ENCODE measurements at regions not wholly inside any gene's neighbourhood (a gene's known extent, or its start where the extent isn't known, plus 50 kb on each side); places are given as distances from the start of the nearest gene placed in this dataset.

GRCh38 chr14:53772936-53773335 lies 183.7 kb downstream of the BMP4 start:
- TF ChIP-seq POLR2A (IDR thresholded peaks at IDR 0.05) (no peak), CTCF (IDR thresholded peaks at IDR 0.05) (no peak)

Measured in ovary (tissue), 3 donors.